ENCODE measurements at regions not wholly inside any gene's neighbourhood (a gene's known extent, or its start where the extent isn't known, plus 50 kb on each side); places are given as distances from the start of the nearest gene placed in this dataset.
A peak's percentile ranks its signal among the peaks of the same experiment; 100 is the strongest.
"Not testable (repeated sequence)": the region's sequence is repeated elsewhere in the genome, so short reads cannot be mapped to it uniquely, and the experiment has no call there.

DNA sequence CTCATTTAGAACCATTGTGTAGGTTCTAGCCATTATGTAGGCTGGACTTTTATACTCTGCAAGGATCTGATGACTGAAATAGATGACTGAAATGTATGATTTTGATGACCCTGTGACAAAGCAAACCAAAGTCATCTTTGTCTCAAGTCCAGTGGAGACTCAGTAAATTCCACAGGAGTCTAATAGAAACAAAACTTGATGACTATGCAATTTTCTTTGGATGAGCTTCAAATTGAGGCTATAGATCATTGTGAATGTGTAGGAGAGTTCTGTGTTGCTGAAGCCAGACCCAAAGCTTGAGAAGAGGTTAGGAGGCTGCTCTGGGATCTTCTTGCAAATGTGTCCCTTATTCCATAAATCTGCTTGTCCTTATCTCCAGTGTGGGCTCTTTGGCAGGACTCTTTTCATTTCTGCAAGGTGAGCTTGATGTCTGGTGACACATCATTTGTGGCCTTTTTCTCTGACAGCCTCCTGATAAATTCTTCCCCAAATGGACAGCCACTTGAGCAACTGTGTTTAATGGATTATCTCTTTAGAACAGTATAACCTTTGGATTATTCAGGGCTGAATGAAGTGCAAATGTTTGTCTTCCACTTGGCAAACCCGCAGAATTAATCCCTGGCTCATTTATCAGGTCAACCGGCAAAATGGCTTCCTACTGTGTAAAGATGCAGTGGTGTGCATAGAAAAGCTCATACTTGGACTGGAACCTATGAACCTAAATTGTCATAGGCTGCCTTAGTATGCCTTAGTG, 235.1 kb upstream of the ANKH start:
- ATAC-seq (peak; percentile 83), DNase-seq (ENCODE audit: low spot score) (no peak)

GRCh38 chr5:15105799-15106393, 234.3 kb upstream of the ANKH start:
- ATAC-seq, result peak; percentile 94

GRCh38 chr5:15103864-15104263, 232.3 kb upstream of the ANKH start:
- DNase-seq (ENCODE audit: low spot score) (no peak), ATAC-seq (no peak)

More at GRCh38 chr5:15105799-15106393, 234.3 kb upstream of the ANKH start:
- peak; percentile 50 for DNase-seq (ENCODE audit: low spot score)

DNA sequence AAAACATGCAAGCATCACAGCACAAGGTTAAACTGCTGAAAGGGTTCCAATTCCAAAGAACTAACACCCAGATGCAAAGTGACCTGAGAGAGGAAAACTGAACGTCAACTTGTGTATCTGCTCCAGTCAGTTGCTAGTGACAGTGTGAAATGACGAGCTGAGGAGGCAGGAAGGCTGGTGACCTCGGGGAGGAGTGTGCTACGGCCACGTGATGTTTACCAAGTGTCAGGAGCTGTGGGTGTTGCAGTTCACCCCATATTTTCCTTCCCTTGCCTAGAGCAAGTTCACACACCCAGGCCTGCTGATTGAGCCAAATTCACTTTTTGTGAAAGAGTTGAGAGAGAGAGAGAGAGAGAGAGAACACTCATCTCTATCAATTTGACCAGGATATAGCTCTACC, 231.6 kb upstream of the ANKH start:
- no peak for DNase-seq (ENCODE audit: low spot score)
- ATAC-seq, result no peak

GRCh38 chr5:15097552-15097951, 226.0 kb upstream of the ANKH start:
- ATAC-seq (no peak), DNase-seq (ENCODE audit: low spot score) (no peak)

GRCh38 chr5:15096686-15097085, 225.1 kb upstream of the ANKH start:
- not testable (repeated sequence) for ATAC-seq; DNase-seq (ENCODE audit: low spot score)

DNA sequence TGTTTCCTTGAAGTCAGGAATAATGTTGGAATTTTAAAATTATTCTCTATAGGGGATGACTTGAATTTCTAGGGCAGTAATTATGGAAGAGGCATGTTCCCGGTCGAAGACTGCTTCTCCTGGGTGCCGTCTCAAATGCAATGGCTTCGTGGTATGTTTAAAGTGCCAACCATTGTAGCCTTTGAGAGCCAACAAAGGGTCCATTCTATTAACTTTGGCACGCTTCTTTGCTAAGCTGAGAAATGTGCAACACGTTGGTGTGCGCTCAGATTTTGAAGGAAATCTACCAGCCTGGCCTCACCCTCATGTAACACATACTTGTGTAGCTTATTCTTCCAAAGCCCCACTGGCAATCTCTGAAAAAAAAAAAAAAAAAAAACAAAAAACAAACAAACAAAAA, 221.2 kb upstream of the ANKH start:
- ATAC-seq, result no peak
- DNase-seq (ENCODE audit: low spot score), result no peak

DNA sequence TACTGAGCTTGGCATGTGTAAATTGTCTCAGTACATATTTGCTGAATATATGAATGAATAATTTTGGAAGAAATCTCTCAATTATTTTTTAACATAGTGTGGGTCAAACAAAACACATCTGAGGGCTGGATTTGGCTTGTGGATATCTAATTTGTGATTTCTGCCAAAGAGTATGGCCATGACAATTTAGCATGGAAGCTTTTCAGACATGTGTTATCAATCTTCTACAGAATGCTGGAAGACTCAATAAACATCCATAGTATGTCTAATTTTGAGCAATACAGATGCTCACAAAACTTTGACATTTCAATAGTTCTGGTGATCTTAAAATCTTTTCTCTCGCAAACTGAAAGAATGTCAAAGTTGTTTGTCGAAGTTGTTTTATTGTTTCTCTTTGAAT, 214.1 kb upstream of the ANKH start:
- ATAC-seq, result no peak
- no peak for DNase-seq (ENCODE audit: low spot score)

- ATAC-seq (no peak), DNase-seq (ENCODE audit: low spot score) (no peak)
Observed at GRCh38 chr5:15082096-15082495, 210.5 kb upstream of the ANKH start.

GRCh38 chr5:15080219-15080618, 208.6 kb upstream of the ANKH start:
- no peak for DNase-seq (ENCODE audit: low spot score)

DNA sequence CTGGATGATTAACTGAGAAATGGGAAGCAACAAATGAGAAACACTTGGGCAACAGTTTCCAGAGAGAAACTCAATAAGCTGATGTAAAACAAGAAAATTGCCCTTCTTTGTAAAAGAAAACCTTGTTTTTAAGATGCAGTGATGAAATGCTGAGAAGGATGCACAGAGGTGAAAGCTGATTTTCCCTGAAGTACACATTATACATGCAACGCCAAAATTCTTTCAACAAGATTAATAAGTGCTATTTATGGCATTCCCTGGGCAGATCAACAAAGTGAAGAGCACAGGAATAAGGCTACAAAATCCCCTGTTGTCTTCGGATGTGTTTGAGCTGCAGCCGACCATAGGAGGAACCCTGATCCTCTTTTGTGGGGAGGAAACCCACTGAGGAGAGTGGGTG, 208.0 kb upstream of the ANKH start:
- DNase-seq (ENCODE audit: low spot score) (no peak), ATAC-seq (no peak)

More at GRCh38 chr5:15080219-15080618, 208.6 kb upstream of the ANKH start:
- ATAC-seq, result no peak

DNA sequence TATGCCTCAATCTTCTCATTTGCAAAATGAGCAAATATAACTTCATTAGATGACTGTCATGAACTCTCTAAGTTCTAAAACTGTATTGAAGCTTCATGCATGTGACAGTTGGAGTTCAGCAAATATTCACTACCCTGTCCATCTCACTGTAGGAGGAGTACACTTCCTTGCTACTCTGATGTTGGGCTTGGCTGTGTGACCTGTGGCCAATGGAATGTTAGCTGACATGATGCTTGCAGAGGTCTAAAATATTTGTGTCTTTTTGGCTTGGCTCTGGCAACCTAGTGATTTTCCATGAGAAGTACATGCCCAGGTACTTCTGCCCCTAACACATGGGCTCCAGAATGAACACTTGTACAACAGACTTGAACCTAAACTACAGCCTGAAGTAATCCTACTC, 203.1 kb upstream of the ANKH start:
- DNase-seq (ENCODE audit: low spot score) (no peak), ATAC-seq (no peak)

- no peak for ATAC-seq
Observed at GRCh38 chr5:15073453-15073852, 201.9 kb upstream of the ANKH start.

GRCh38 chr5:15070907-15071306, 199.3 kb upstream of the ANKH start:
- ATAC-seq, result no peak
- DNase-seq (ENCODE audit: low spot score), result no peak

More at GRCh38 chr5:15073453-15073852, 201.9 kb upstream of the ANKH start:
- DNase-seq (ENCODE audit: low spot score), result no peak

DNA sequence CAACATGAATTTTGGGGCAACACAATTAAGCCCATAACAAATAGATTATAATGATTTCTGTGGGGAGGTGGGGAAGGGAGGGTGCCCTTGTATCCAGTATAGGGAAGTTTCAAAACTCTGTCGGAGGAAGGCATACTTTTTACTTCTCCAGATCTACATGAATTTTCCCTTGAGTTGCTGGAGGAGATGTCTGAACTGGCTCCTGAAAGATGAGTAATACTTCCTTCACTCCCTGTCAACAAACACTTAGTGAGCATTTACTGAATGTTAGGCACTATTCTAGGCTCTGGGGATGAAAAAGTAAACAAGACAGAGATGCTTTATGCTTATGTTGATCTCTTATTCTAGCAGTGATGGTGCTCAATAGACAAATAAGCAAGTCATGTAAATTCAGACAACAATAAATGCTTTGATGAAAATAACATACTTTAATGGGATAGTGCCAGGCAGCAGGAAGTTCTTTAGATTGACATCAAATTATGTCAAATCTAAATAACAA, 197.9 kb upstream of the ANKH start:
- ATAC-seq (no peak), DNase-seq (ENCODE audit: low spot score) (no peak)

DNA sequence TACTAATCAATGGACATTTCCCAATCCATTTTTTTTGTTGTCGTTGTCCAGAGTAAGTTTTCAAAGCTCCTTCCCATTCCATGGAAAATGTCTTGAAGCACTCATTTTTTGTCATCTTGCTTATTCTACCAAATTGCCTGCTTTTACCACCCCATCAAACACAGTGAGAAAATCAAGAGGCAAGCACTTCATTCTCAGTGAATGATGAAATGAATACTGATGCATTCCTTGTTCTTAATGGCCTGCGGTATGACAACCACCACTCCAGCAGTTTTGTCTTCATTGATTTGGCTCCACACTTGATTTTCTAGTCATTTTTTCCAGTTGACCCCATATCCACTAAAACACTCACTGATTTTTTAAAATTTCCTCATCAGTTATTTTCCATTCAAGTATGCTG, 193.5 kb upstream of the ANKH start:
- no peak for ATAC-seq
- no peak for DNase-seq (ENCODE audit: low spot score)

- ATAC-seq (no peak), DNase-seq (ENCODE audit: low spot score) (no peak)
Observed at GRCh38 chr5:15064396-15064795, 192.8 kb upstream of the ANKH start.

DNA sequence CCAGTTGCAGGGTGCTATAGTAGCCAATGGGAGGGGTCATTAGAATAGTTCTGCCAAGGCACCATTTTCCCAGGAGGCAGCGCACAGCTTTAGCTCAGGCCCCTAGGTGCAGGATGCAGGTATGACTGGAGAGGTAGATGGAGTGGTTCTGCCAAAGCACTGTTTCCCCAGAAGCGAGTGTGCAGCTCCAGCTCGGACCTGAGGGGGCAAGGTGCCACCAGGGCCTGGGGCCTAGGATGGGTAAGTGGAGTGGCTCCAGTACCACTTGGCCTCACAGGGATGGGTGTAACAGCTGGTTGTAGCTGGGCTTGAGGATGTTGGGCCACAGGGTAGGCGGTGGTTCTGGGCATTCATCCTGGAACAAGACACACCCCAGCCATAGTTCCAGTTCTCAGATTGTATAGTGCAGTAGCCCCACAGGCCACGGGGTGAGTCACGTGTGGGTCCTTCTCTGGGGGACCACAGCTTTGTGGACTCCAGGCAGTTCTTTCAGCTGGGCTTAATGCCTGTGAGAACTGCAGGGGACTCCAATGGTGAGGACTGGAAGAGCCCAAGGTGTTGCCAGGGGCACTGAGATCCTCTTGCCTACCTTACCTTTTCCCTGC, 185.5 kb upstream of the ANKH start:
- ATAC-seq, result no peak
- DNase-seq (ENCODE audit: low spot score), result no peak

GRCh38 chr5:15044521-15044920, 172.9 kb upstream of the ANKH start:
- ATAC-seq (no peak), DNase-seq (ENCODE audit: low spot score) (no peak)

DNA sequence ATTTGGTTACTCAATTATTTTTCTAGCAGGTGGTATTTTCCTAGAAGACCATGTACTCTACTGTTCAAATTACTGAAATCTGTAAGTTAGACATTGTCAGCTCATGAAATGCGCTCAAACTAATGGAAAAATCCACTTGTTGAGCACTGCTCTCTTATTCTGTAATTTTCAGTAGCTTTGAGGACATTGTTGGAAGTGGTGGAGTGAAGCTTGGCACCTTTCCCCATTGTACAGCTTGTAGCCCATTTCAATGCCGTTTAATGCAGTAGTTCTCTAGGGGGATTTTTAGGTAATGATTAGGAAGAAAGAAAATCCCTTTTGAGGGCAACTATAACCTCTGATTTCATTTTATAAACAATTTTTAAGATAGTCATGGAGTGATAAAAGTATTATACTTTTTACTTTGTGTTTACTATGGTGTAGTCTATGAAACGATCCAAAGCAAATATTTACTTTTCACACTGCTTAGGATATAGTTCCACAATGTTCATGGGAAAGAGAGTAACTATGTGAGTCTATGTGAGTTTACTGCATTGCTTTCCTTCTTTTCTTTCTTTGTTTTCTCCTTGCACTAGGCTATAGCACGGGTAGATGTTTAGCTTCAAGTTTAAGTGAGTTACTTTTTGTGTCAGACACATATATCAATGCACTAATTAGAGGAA, 165.8 kb upstream of the ANKH start:
- ATAC-seq (no peak), DNase-seq (ENCODE audit: low spot score) (no peak)

DNA sequence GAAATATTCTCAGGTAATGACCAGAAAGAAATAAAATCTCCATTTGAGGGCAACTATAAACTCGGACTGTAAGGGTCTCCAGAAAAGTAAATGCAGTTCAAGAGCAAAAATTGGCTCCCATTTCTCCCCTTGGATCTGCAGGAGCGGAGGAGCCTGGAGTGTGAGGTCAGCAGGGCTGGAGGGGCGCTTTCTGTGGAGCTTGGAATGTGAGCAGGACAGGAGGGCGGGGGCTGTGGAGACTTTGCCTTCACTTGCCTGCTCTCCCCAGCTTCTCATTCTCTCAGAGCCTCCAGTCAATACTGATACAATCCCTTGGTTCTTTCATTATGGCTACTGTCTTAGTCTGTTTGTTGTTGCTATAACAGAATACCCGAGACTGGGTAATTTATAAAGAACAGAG, 162.8 kb upstream of the ANKH start:
- ATAC-seq, result no peak

DNA sequence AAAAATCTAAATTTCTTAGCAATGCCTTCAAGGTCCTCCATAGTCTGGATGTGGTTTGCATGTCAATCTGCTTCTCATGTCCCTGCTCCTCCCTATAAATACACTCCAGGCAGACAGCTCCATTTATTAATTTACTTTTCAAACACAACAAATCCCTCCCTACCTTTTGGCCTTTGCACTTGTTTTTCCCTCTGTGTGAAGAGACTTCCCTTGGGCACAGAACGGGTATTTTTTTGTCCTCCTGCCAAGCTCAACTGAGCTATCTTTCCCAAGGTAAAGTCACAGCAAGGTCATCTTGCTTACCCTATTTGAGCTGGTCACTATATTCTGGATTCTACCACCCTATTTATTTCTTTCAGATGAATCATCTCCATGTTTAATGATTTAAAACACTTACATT, 159.6 kb upstream of the ANKH start:
- DNase-seq (ENCODE audit: low spot score), result peak; percentile 75
- peak; percentile 99 for ATAC-seq

More for the DNA sequence above, 162.8 kb upstream of the ANKH start:
- DNase-seq (ENCODE audit: low spot score), result no peak
